Smooth muscle cell (in vitro differentiated cells): ENCODE measurements at regions not wholly inside any gene's neighbourhood (a gene's known extent, or its start where the extent isn't known, plus 50 kb on each side); places are given as distances from the start of the nearest gene placed in this dataset.
A peak's percentile ranks its signal among the peaks of the same experiment; 100 is the strongest.

Experiments used
- DNase-seq: peaks from one replicate; lab custom pipeline; 2025; ENCODE audit not compliant: unreplicated experiment; lab: John Stamatoyannopoulos, UW
- H2AFZ ChIP-seq: fragments of 200-600 bp; sonication (generic); 2 replicates; pipeline ENCODE4 v1.6.0; 2016; ENCODE audit warnings: antibody characterized with exemption, low read depth, mild to moderate bottlenecking
- H3F3A ChIP-seq: fragments of 200-600 bp; sonication (generic); 2 replicates; pipeline ENCODE4 v1.6.0; 2017; ENCODE audit warnings: antibody characterized with exemption, low read depth
- H3K27ac ChIP-seq: fragments of 200-600 bp; sonication (generic); 2 replicates; pipeline ENCODE4 v1.5.1; 2016; ENCODE audit warnings: low read depth, mild to moderate bottlenecking
- H3K27me3 ChIP-seq: fragments of 200-600 bp; sonication (generic); 2 replicates; pipeline ENCODE4 v1.6.1; 2016; ENCODE audit warnings: low read depth, mild to moderate bottlenecking
- H3K36me3 ChIP-seq: fragments of 200-600 bp; sonication (generic); 2 replicates; pipeline ENCODE4 v1.5.1; 2016; ENCODE audit warnings: low read depth
- H3K4me1 ChIP-seq: fragments of 200-600 bp; sonication (generic); 2 replicates; pipeline ENCODE4 v1.5.1; 2016; ENCODE audit warnings: low read depth
- H3K4me2 ChIP-seq: fragments of 200-600 bp; sonication (generic); 2 replicates; pipeline ENCODE4 v1.6.0; 2016; ENCODE audit warnings: mild to moderate bottlenecking
- H3K4me3 ChIP-seq: fragments of 200-600 bp; sonication (generic); 2 replicates; pipeline ENCODE4 v1.5.1; 2016; ENCODE audit warnings: mild to moderate bottlenecking
- H3K79me2 ChIP-seq: fragments of 200-600 bp; sonication (generic); 2 replicates; pipeline ENCODE4 v1.6.0; 2016; ENCODE audit warnings: low read depth, mild to moderate bottlenecking
- H3K9ac ChIP-seq: fragments of 200-600 bp; sonication (generic); 2 replicates; pipeline ENCODE4 v1.6.0; 2016; ENCODE audit warnings: low read depth
- H3K9me3 ChIP-seq: fragments of 200-600 bp; sonication (generic); replicated peaks from 2 replicates; pipeline ENCODE4 v1.5.1; 2016; ENCODE audit warnings: low read depth
- H4K20me1 ChIP-seq: fragments of 200-600 bp; sonication (generic); 2 replicates; pipeline ENCODE4 v1.6.0; 2016; ENCODE audit warnings: low read depth
- CTCF ChIP-seq: fragments of 200-600 bp; sonication (generic); IDR thresholded peaks from 2 replicates; pipeline ENCODE4 v1.5.1; 2017; ENCODE audit warnings: borderline replicate concordance, mild to moderate bottlenecking, antibody characterized with exemption; ENCODE audit not compliant: insufficient read depth, poor library complexity, severe bottlenecking
- WGBS: methylation state at CpG from one replicate; pipeline ENCODE4 v1.1.7; 2016; ENCODE audit warnings: low lambda C conversion rate; 5-methylcytosine and 5-hydroxymethylcytosine counted together

GRCh38 chr10:23523251-23523650 is 84.4 kb downstream of the OTUD1 start:
- TF ChIP-seq CTCF: no peak
- Histone ChIP-seq H3K9ac (no peak overlapping the region), H3K27ac (no peak overlapping the region), H3K9me3 (no peaks in the 10 kb centered on the region), H4K20me1 (no peaks in the 10 kb centered on the region), H3K4me1 (no peaks in the 10 kb centered on the region), H3K4me2 (no peak overlapping the region), H3K4me3 (no peak overlapping the region), H3K36me3 (no peaks in the 10 kb centered on the region), H2AFZ (no peak overlapping the region), H3K79me2 (no peaks in the 10 kb centered on the region), H3K27me3 (peaks cover 37% of the 10 kb centered on the region), H3F3A (no peaks in the 10 kb centered on the region)
- WGBS: 68% methylated on average over 4 of the region's 4 CpGs
- DNase-seq: no peak

GRCh38 chr10:23525406-23525805 is 86.5 kb downstream of the OTUD1 start:
- Histone ChIP-seq H3K27ac (no peak overlapping the region), H3K4me3 (no peak overlapping the region), H3K79me2 (no peaks in the 10 kb centered on the region), H3K4me1 (no peaks in the 10 kb centered on the region), H4K20me1 (no peaks in the 10 kb centered on the region), H3K36me3 (no peaks in the 10 kb centered on the region), H3K9me3 (no peaks in the 10 kb centered on the region), H2AFZ (no peak overlapping the region), H3K9ac (no peak overlapping the region), H3F3A (no peaks in the 10 kb centered on the region), H3K27me3 (peaks cover 18% of the 10 kb centered on the region), H3K4me2 (no peak overlapping the region)
- no peak for DNase-seq
- 77% methylated on average over 2 of the region's 2 CpGs for WGBS
- peak; percentile 23 for TF ChIP-seq CTCF

- Histone ChIP-seq H4K20me1 (no peaks in the 10 kb centered on the region), H3K4me2 (no peak overlapping the region), H3K79me2 (no peaks in the 10 kb centered on the region), H2AFZ (no peak overlapping the region), H3K9me3 (no peaks in the 10 kb centered on the region), H3K9ac (no peak overlapping the region), H3K4me3 (no peak overlapping the region), H3K4me1 (no peaks in the 10 kb centered on the region), H3K27me3 (no peaks in the 10 kb centered on the region), H3K27ac (no peak overlapping the region), H3K36me3 (no peaks in the 10 kb centered on the region), H3F3A (no peaks in the 10 kb centered on the region)
- TF ChIP-seq CTCF: no peak
- no peak for DNase-seq
- WGBS: 92% methylated on average over 2 of the region's 2 CpGs
These were observed 89.5 kb downstream of the OTUD1 start for GRCh38 chr10:23528419-23528818.

- Histone ChIP-seq H4K20me1 (no peaks in the 10 kb centered on the region), H3F3A (no peaks in the 10 kb centered on the region), H3K36me3 (no peaks in the 10 kb centered on the region), H3K4me1 (no peaks in the 10 kb centered on the region), H3K9me3 (no peaks in the 10 kb centered on the region), H3K27me3 (peaks cover 2% of the 10 kb centered on the region), H3K27ac (no peak overlapping the region), H3K9ac (no peak overlapping the region), H2AFZ (no peak overlapping the region), H3K4me3 (no peak overlapping the region), H3K4me2 (no peak overlapping the region), H3K79me2 (no peaks in the 10 kb centered on the region)
- 80% methylated on average over 5 of the region's 5 CpGs for WGBS
- TF ChIP-seq CTCF: no peak
- DNase-seq: no peak
These were observed 90.8 kb downstream of the OTUD1 start for GRCh38 chr10:23529625-23530024.
